Breast epithelium (tissue), 4 donors: ENCODE measurements at regions not wholly inside any gene's neighbourhood (a gene's known extent, or its start where the extent isn't known, plus 50 kb on each side); places are given as distances from the start of the nearest gene placed in this dataset.

Source experiments
- DNase-seq, 2 donors: peaks; one replicate each; pipeline ENCODE4 v3.0.0-alpha.2; 2019; ENCODE audit warnings: low spot score in 2 of 2
- H3K27ac ChIP-seq, 2 donors: fragments of 200-600 bp; sonication (generic) in 1 of 2; one replicate each; pipeline ENCODE4 v1.5.1; 2016 to 2019; ENCODE audit warnings: mild to moderate bottlenecking in 1 of 2
- H3K27me3 ChIP-seq, 2 donors: fragments of 200-600 bp; sonication (generic) in 1 of 2; one replicate each; pipeline versions ENCODE4 v1.5.1 to v1.6.0; 2017 to 2019; ENCODE audit warnings: control low read depth in 1 of 2, mild to moderate bottlenecking in 1 of 2
- H3K36me3 ChIP-seq: fragments of 200-600 bp; one replicate; pipeline ENCODE4 v1.5.1; 2019
- H3K4me1 ChIP-seq, 2 donors: fragments of 200-600 bp; sonication (generic); one replicate each; pipeline ENCODE4 v1.5.1; 2016 to 2019; ENCODE audit warnings: control low read depth in 1 of 2
- H3K4me3 ChIP-seq, 3 donors: fragments of 200-600 bp; sonication (generic); 1 replicate in 2 of 3; 2 replicates in 1 of 3; pipeline ENCODE4 v1.5.1; 2016 to 2019; ENCODE audit warnings: mild to moderate bottlenecking in 3 of 3, moderate library complexity in 2 of 3
- H3K9me3 ChIP-seq, 2 donors: fragments of 200-600 bp; sonication (generic) in 1 of 2; one replicate each; pipeline ENCODE4 v1.5.1; 2016 to 2019; ENCODE audit warnings: control low read depth in 1 of 2
- CTCF ChIP-seq, 3 donors: fragments of 450-650 bp; IDR thresholded peaks; one replicate each; pipeline ENCODE4 v1.5.1; 2016 to 2017; ENCODE audit warnings: antibody characterized with exemption in 3 of 3, mild to moderate bottlenecking in 3 of 3, moderate library complexity in 3 of 3
- POLR2A ChIP-seq: fragments of 450-650 bp; IDR thresholded peaks from one replicate; pipeline ENCODE4 v1.6.1; 2016; ENCODE audit warnings: antibody characterized with exemption, mild to moderate bottlenecking, moderate library complexity
- POLR2AphosphoS5 ChIP-seq, 3 donors: sonication (generic); formaldehyde crosslinking; IDR thresholded peaks; one replicate each; pipeline ENCODE4 v1.6.1; 2017; ENCODE audit warnings: antibody characterized with exemption in 3 of 3
- intact Hi-C: fragments of 100-400 bp; cut with DNase I; formaldehyde crosslinking; loops from one replicate; pipeline ENCODE4 v1.15.1; 2023; ENCODE audit warnings: low total_unique reads

- no peak overlapping the region for H3K27ac ChIP-seq
- TF ChIP-seq POLR2AphosphoS5 (IDR thresholded peaks at IDR 0.05): no peak
- TF ChIP-seq POLR2A: no peak
- TF ChIP-seq CTCF (IDR thresholded peaks at IDR 0.05): no peak
- H3K4me1 ChIP-seq: no peaks in the 10 kb centered on the region
Observed at GRCh38 chr2:105473011-105473410, 74.2 kb upstream of the FHL2 start.

GRCh38 chr2:105470979-105471378, 72.1 kb upstream of the FHL2 start:
- Histone ChIP-seq H3K4me3 (no peak overlapping the region), H3K9me3 (no peaks in the 10 kb centered on the region), H3K4me1 (no peaks in the 10 kb centered on the region), H3K36me3 (no peaks in the 10 kb centered on the region), H3K27ac (no peak overlapping the region), H3K27me3 (no peaks in the 10 kb centered on the region)
- DNase-seq: no peak
- intact Hi-C loops: no loop called here
- TF ChIP-seq POLR2A: no peak
- TF ChIP-seq CTCF (IDR thresholded peaks at IDR 0.05): no peak
- no peak for TF ChIP-seq POLR2AphosphoS5 (IDR thresholded peaks at IDR 0.05)

More at GRCh38 chr2:105473011-105473410, 74.2 kb upstream of the FHL2 start:
- Histone ChIP-seq H3K4me3 (no peak overlapping the region), H3K36me3 (no peaks in the 10 kb centered on the region), H3K27me3 (no peaks in the 10 kb centered on the region), H3K9me3 (no peaks in the 10 kb centered on the region)
- intact Hi-C loops: no loop called here
- peak in 1 of 2 donors; percentile 29 for DNase-seq

GRCh38 chr2:105469781-105470180, 70.9 kb upstream of the FHL2 start:
- H3K4me1 ChIP-seq: no peaks in the 10 kb centered on the region
- no peaks in the 10 kb centered on the region for H3K36me3 ChIP-seq
- intact Hi-C loops: no loop called here
- no peaks in the 10 kb centered on the region for H3K27me3 ChIP-seq
- no peak overlapping the region for H3K27ac ChIP-seq
- TF ChIP-seq CTCF (IDR thresholded peaks at IDR 0.05) (no peak), POLR2A (no peak), POLR2AphosphoS5 (IDR thresholded peaks at IDR 0.05) (no peak)
- no peaks in the 10 kb centered on the region for H3K9me3 ChIP-seq
- no peak for DNase-seq
- H3K4me3 ChIP-seq: no peak overlapping the region

GRCh38 chr2:105468582-105469042, 69.8 kb upstream of the FHL2 start:
- Histone ChIP-seq H3K9me3 (no peaks in the 10 kb centered on the region), H3K4me1 (no peaks in the 10 kb centered on the region), H3K27me3 (no peaks in the 10 kb centered on the region), H3K36me3 (no peaks in the 10 kb centered on the region), H3K27ac (peak overlapping the region in 1 of 2 donors; percentile 12), H3K4me3 (no peak overlapping the region)
- TF ChIP-seq POLR2A (no peak), CTCF (IDR thresholded peaks at IDR 0.05) (no peak), POLR2AphosphoS5 (IDR thresholded peaks at IDR 0.05) (no peak)
- intact Hi-C loops: no loop called here
- DNase-seq: no peak

- no peaks in the 10 kb centered on the region for H3K36me3 ChIP-seq
- no peaks in the 10 kb centered on the region for H3K27me3 ChIP-seq
- intact Hi-C loops: no loop called here
- H3K4me3 ChIP-seq: no peak overlapping the region
- no peak for DNase-seq
- TF ChIP-seq POLR2A (no peak), POLR2AphosphoS5 (IDR thresholded peaks at IDR 0.05) (no peak), CTCF (IDR thresholded peaks at IDR 0.05) (no peak)
- no peak overlapping the region for H3K27ac ChIP-seq
- no peaks in the 10 kb centered on the region for H3K4me1 ChIP-seq
- H3K9me3 ChIP-seq: no peaks in the 10 kb centered on the region
Observed at GRCh38 chr2:105464325-105464724, 65.5 kb upstream of the FHL2 start.
